ENCODE measurements at regions not wholly inside any gene's neighbourhood (a gene's known extent, or its start where the extent isn't known, plus 50 kb on each side); places are given as distances from the start of the nearest gene placed in this dataset.

GRCh38 chr11:38935941-38936340 is 2337.9 kb upstream of the RAG2 start:
- no peak overlapping the region for H3K9ac ChIP-seq (ENCODE audit: low read length)
- RAD21 ChIA-PET (ENCODE audit: low non-redundant PET in 1 of 2, low total read pairs in 2 of 2, uncharacterized antibody in 2 of 2, unreplicated experiment in 2 of 2) = no interaction called here

More at GRCh38 chr11:38935941-38936340, 2337.9 kb upstream of the RAG2 start:
- Histone ChIP-seq H3K4me3 (replicated peaks in 1 of 2; ENCODE audit: low read depth in 1 of 2, low read length in 2 of 2) (no peak overlapping the region), H2AFZ (ENCODE audit: low read depth, low read length, poor library complexity, severe bottlenecking) (no peak overlapping the region), H3K79me2 (ENCODE audit: insufficient read depth, low read length) (no peaks in the 10 kb centered on the region), H3K27me3 (ENCODE audit: insufficient read depth, low read length) (no peaks in the 10 kb centered on the region), H3K27ac (ENCODE audit: low read depth, low read length) (no peak overlapping the region), H3K36me3 (ENCODE audit: control insufficient read depth in 1 of 2, insufficient read depth in 2 of 2, low read length in 2 of 2) (no peaks in the 10 kb centered on the region), H4K20me1 (ENCODE audit: insufficient read depth) (no peaks in the 10 kb centered on the region), H3K9me2 (ENCODE audit: insufficient read depth) (no peaks in the 10 kb centered on the region), H3K4me2 (ENCODE audit: low read length) (no peak overlapping the region), H3K9me3 (ENCODE audit: control insufficient read depth in 1 of 2, insufficient read depth in 1 of 2, low read depth in 1 of 2, low read length in 2 of 2) (peaks cover 9 to 14% of the 10 kb centered on the region in 2 experiments; a peak in 2 of 4 replicates), H3K4me1 (ENCODE audit: control insufficient read depth in 1 of 2, insufficient read depth in 2 of 2, low read length in 2 of 2) (no peaks in the 10 kb centered on the region)
- no TSS peak for BruUV-seq (replicated peaks)
- ChIA-PET POLR2A (no interaction called here), CTCF (no interaction called here)
- DNase-seq (ENCODE audit: low read depth, low spot score) (no peak), ATAC-seq (no peak)
- intact Hi-C loops (cut with micrococcal nuclease) = no loop called here
- TF ChIP-seq CEBPB (IDR thresholded peaks at IDR 0.05; ENCODE audit: low read depth) (no peak), JUND (IDR thresholded peaks at IDR 0.05) (no peak), EZH2 (IDR thresholded peaks at IDR 0.05) (no peak), SRF (IDR thresholded peaks at IDR 0.05; ENCODE audit: low read depth) (no peak), ELF1 (IDR thresholded peaks at IDR 0.05; ENCODE audit: borderline replicate concordance, low read depth) (no peak), EZH2phosphoT487 (IDR thresholded peaks at IDR 0.05; ENCODE audit: borderline replicate concordance) (no peak), EGR1 (IDR thresholded peaks at IDR 0.05; ENCODE audit: low read depth) (no peak), POLR2AphosphoS5 (IDR thresholded peaks at IDR 0.05; ENCODE audit: low read depth, low read length) (no peak), SP1 (IDR thresholded peaks at IDR 0.05; ENCODE audit: low read depth) (no peak), ZFX (IDR thresholded peaks at IDR 0.05) (no peak), ATF3 (IDR thresholded peaks at IDR 0.05) (no peak), MAX (IDR thresholded peaks at IDR 0.05) (no peak), TCF7L2 (IDR thresholded peaks at IDR 0.05; ENCODE audit: borderline replicate concordance, extremely low read depth, insufficient read depth, insufficient read length) (no peak), FOSL1 (IDR thresholded peaks at IDR 0.05; ENCODE audit: low read depth) (no peak), ZBTB33 (IDR thresholded peaks at IDR 0.05; ENCODE audit: extremely low read depth, insufficient replicate concordance, low read length) (no peak), POLR2A (IDR thresholded peaks at IDR 0.05; ENCODE audit: borderline replicate concordance, extremely low read depth, insufficient read depth, insufficient read length) (no peak)
